H9 (cell line): ENCODE measurements at regions not wholly inside any gene's neighbourhood (a gene's known extent, or its start where the extent isn't known, plus 50 kb on each side); places are given as distances from the start of the nearest gene placed in this dataset.

Source experiments
- DNase-seq: peaks from one replicate; pipeline ENCODE4 v3.0.0-alpha.2; 2017
- H2AFZ ChIP-seq: one replicate; pipeline ENCODE4 v1.6.1; 2013; ENCODE audit warnings: mild to moderate bottlenecking, low read length, control low read depth, moderate library complexity
- H2AK5ac ChIP-seq: 2 replicates; pipeline ENCODE4 v1.6.1; 2013; ENCODE audit warnings: low read length, control low read depth, mixed read lengths; ENCODE audit not compliant: insufficient read length
- H2BK120ac ChIP-seq: one replicate; pipeline ENCODE4 v1.6.1; 2013; ENCODE audit warnings: low read depth, mild to moderate bottlenecking, low read length, control low read depth, inconsistent platforms; ENCODE audit not compliant: poor library complexity, severe bottlenecking
- H2BK12ac ChIP-seq: 2 replicates; pipeline ENCODE4 v1.6.1; 2013; ENCODE audit warnings: low read length, control low read depth, mixed read lengths, low read depth; ENCODE audit not compliant: insufficient read length
- H2BK15ac ChIP-seq: 2 replicates; pipeline ENCODE4 v1.6.1; 2013; ENCODE audit warnings: low read depth, low read length, control low read depth
- H2BK20ac ChIP-seq: one replicate; pipeline ENCODE4 v1.6.1; 2013; ENCODE audit warnings: low read depth, mild to moderate bottlenecking, low read length, control low read depth, inconsistent platforms; ENCODE audit not compliant: poor library complexity, severe bottlenecking
- H2BK5ac ChIP-seq: 2 replicates; pipeline ENCODE4 v1.6.1; 2013; ENCODE audit warnings: low read length, control low read depth, mixed read lengths; ENCODE audit not compliant: insufficient read length
- H3K14ac ChIP-seq: 2 replicates; pipeline ENCODE4 v1.6.1; 2013; ENCODE audit warnings: low read length, control low read depth; ENCODE audit not compliant: insufficient read depth
- H3K18ac ChIP-seq: 2 replicates; pipeline ENCODE4 v1.6.1; 2013; ENCODE audit warnings: low read depth, mild to moderate bottlenecking, mixed read lengths, low read length, control low read depth; ENCODE audit not compliant: insufficient read length
- H3K23ac ChIP-seq: 2 replicates; pipeline ENCODE4 v1.6.1; 2013; ENCODE audit warnings: low read length, control low read depth, mixed read lengths, low read depth; ENCODE audit not compliant: insufficient read length
- H3K23me2 ChIP-seq: 2 replicates; pipeline ENCODE4 v1.6.1; 2013; ENCODE audit warnings: low read depth, mild to moderate bottlenecking, mixed read lengths, low read length, control low read depth; ENCODE audit not compliant: insufficient read length, poor library complexity, severe bottlenecking
- H3K27ac ChIP-seq: 2 replicates; pipeline ENCODE4 v1.5.1; 2013; ENCODE audit warnings: low read length, control low read depth, mixed read lengths, low read depth; ENCODE audit not compliant: insufficient read length
- H3K27me3 ChIP-seq: 2 replicates; pipeline ENCODE4 v1.6.1; 2013; ENCODE audit warnings: low read length, control low read depth, inconsistent platforms; ENCODE audit not compliant: insufficient read depth
- H3K4ac ChIP-seq: 2 replicates; pipeline ENCODE4 v1.6.1; 2013; ENCODE audit warnings: low read depth, mild to moderate bottlenecking, control low read depth, inconsistent platforms, low read length, moderate library complexity
- H3K4me1 ChIP-seq: 2 replicates; pipeline ENCODE4 v1.6.1; 2013; ENCODE audit warnings: low read length, control low read depth, inconsistent platforms; ENCODE audit not compliant: insufficient read depth
- H3K4me2 ChIP-seq: 2 replicates; pipeline ENCODE4 v1.6.1; 2013; ENCODE audit warnings: low read length, control low read depth, mixed read lengths; ENCODE audit not compliant: insufficient read length, insufficient read depth
- H3K56ac ChIP-seq: 2 replicates; pipeline ENCODE4 v1.6.1; 2013; ENCODE audit warnings: low read depth, mild to moderate bottlenecking, mixed read lengths, low read length, control low read depth; ENCODE audit not compliant: insufficient read length
- H3K79me1 ChIP-seq: 2 replicates; pipeline ENCODE4 v1.6.1; 2013; ENCODE audit warnings: low read depth, mild to moderate bottlenecking, moderate library complexity, low read length, control low read depth, inconsistent platforms; ENCODE audit not compliant: insufficient read depth, poor library complexity, severe bottlenecking
- H3K79me2 ChIP-seq: 2 replicates; pipeline ENCODE4 v1.6.1; 2013; ENCODE audit warnings: low read length, control low read depth, inconsistent platforms; ENCODE audit not compliant: insufficient read depth
- H3K9ac ChIP-seq: 2 replicates; pipeline ENCODE4 v1.6.1; 2013; ENCODE audit warnings: low read length, control low read depth, mixed read lengths; ENCODE audit not compliant: insufficient read length; ENCODE audit errors: extremely low read depth
- H3K9me3 ChIP-seq: one replicate; pipeline ENCODE4 v1.6.1; 2013; ENCODE audit warnings: low read depth, low read length, inconsistent platforms; ENCODE audit not compliant: control insufficient read depth
- H3T11ph ChIP-seq: one replicate; pipeline ENCODE4 v1.6.1; 2013; ENCODE audit warnings: mild to moderate bottlenecking, low read length, control low read depth, inconsistent platforms
- H4K20me1 ChIP-seq: one replicate; pipeline ENCODE4 v1.6.1; 2013; ENCODE audit not compliant: control insufficient read depth, insufficient read length, insufficient read depth
- H4K5ac ChIP-seq: 2 replicates; pipeline ENCODE4 v1.6.1; 2013; ENCODE audit warnings: low read depth, mild to moderate bottlenecking, mixed read lengths, low read length, control low read depth; ENCODE audit not compliant: insufficient read length
- H4K8ac ChIP-seq: replicated peaks from 2 replicates; pipeline ENCODE4 v1.6.1; 2013; ENCODE audit warnings: low read length, control low read depth, mixed read lengths, low read depth; ENCODE audit not compliant: insufficient read length
- H4K91ac ChIP-seq: 2 replicates; pipeline ENCODE4 v1.6.1; 2013; ENCODE audit warnings: low read depth, mild to moderate bottlenecking, moderate library complexity, mixed read lengths, low read length, control low read depth; ENCODE audit not compliant: insufficient read length
- H3K27ac Mint-ChIP-seq, 3 experiments: 2 replicates in 2 of 3; 3 replicates in 1 of 3; pipeline ENCODE4 v1.8.0; 2020 to 2021; ENCODE audit warnings: mixed read lengths in 3 of 3, mild to moderate bottlenecking in 1 of 3, moderate library complexity in 1 of 3
- H3K27me3 Mint-ChIP-seq: 2 replicates; pipeline ENCODE4 v1.8.0; 2021; ENCODE audit warnings: low read depth, mild to moderate bottlenecking, moderate library complexity, mixed read lengths
- H3K36me3 Mint-ChIP-seq, 3 experiments: 2 replicates in 2 of 3; 3 replicates in 1 of 3; pipeline ENCODE4 v1.8.0; 2020 to 2021; ENCODE audit warnings: low read depth in 3 of 3, mixed read lengths in 3 of 3; ENCODE audit not compliant: insufficient read depth in 1 of 3
- H3K4me1 Mint-ChIP-seq, 2 experiments: 2 replicates each; pipeline ENCODE4 v1.8.0; 2020; ENCODE audit warnings: mixed read lengths in 2 of 2
- H3K4me3 Mint-ChIP-seq, 2 experiments: 2 replicates in 1 of 2; 3 replicates in 1 of 2; pipeline ENCODE4 v1.8.0; 2020 to 2021; ENCODE audit warnings: mild to moderate bottlenecking in 2 of 2, mixed read lengths in 2 of 2, moderate library complexity in 1 of 2
- H3K9me3 Mint-ChIP-seq, 2 experiments: 2 replicates in 1 of 2; 3 replicates in 1 of 2; pipeline ENCODE4 v1.8.0; 2020; ENCODE audit warnings: mild to moderate bottlenecking in 2 of 2, mixed read lengths in 2 of 2, moderate library complexity in 1 of 2
- WGBS: extraction: QIAGEN DNeasy Blood & Tissue Kit; methylation state at CpG from one replicate; pipeline ENCODE4 v1.1.7; 2013; ENCODE audit warnings: missing lambda C conversion rate, low lambda C conversion rate, mixed read lengths; ENCODE audit not compliant: insufficient read length; ENCODE audit errors: extremely low coverage; 5-methylcytosine and 5-hydroxymethylcytosine counted together
- TF ChIP-seq, protein P1 (sequence below): fragments of 200-600 bp; sonication (generic); conservative IDR thresholded peaks from 3 replicates; pipeline ENCODE4 v1.8.0; 2021; ENCODE audit warnings: antibody characterized with exemption, mild to moderate bottlenecking

DNA sequence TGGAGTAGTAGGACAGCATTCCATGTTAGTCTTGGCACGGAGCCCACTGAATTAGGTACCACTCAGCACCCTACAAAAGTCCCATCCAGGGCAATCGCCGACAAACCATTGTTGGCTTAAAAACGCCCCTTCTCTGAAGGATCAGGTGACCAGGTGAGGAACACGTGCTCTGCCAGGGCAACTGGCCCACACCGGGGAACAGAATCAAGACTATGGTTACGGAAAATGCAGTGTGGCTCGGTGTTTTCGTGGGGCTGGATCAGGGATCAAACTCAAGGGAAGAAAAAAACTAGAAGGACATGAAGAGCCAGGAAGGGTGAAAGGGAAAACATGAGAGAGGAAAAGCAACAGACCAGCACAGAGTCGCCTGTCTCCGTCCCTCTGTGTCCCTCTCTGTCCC, 177.8 kb upstream of the ARID1B start:
- H3K23me2 ChIP-seq, result no peaks in the 10 kb centered on the region
- peaks cover 5% of the 10 kb centered on the region for H3K9me3 ChIP-seq
- Mint-ChIP-seq H3K27me3 (peaks cover 3% of the 10 kb centered on the region), H3K36me3 (peaks cover 2 to 11% (median 4%) of the 10 kb centered on the region in 3 experiments; a peak in 6 of 7 replicates), H3K27ac (no peak overlapping the region), H3K9me3 (peaks cover 8% of the 10 kb centered on the region in 2 experiments), H3K4me1 (peaks cover 17 to 22% of the 10 kb centered on the region in 2 experiments), H3K4me3 (no peak overlapping the region)
- H2BK15ac ChIP-seq, result no peak overlapping the region
- no peak overlapping the region for H2BK5ac ChIP-seq
- no peak for DNase-seq
- no peak overlapping the region for H2AFZ ChIP-seq
- H3K79me2 ChIP-seq, result no peaks in the 10 kb centered on the region
- TF ChIP-seq, protein P1, sequence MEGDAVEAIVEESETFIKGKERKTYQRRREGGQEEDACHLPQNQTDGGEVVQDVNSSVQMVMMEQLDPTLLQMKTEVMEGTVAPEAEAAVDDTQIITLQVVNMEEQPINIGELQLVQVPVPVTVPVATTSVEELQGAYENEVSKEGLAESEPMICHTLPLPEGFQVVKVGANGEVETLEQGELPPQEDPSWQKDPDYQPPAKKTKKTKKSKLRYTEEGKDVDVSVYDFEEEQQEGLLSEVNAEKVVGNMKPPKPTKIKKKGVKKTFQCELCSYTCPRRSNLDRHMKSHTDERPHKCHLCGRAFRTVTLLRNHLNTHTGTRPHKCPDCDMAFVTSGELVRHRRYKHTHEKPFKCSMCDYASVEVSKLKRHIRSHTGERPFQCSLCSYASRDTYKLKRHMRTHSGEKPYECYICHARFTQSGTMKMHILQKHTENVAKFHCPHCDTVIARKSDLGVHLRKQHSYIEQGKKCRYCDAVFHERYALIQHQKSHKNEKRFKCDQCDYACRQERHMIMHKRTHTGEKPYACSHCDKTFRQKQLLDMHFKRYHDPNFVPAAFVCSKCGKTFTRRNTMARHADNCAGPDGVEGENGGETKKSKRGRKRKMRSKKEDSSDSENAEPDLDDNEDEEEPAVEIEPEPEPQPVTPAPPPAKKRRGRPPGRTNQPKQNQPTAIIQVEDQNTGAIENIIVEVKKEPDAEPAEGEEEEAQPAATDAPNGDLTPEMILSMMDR, result no peak
- no peaks in the 10 kb centered on the region for H3K27me3 ChIP-seq
- H2BK20ac ChIP-seq, result no peak overlapping the region
- no peak overlapping the region for H3K56ac ChIP-seq
- H2AK5ac ChIP-seq, result no peak overlapping the region
- no peaks in the 10 kb centered on the region for H3K4me1 ChIP-seq
- no peaks in the 10 kb centered on the region for H4K20me1 ChIP-seq
- no peak overlapping the region for H2BK12ac ChIP-seq
- no peak overlapping the region for H3K23ac ChIP-seq
- H2BK120ac ChIP-seq, result no peak overlapping the region
- no peak overlapping the region for H3K18ac ChIP-seq
- H3K27ac ChIP-seq, result no peak overlapping the region
- no peak overlapping the region for H3K4me2 ChIP-seq
- H4K91ac ChIP-seq, result no peak overlapping the region
- H3K9ac ChIP-seq, result no peak overlapping the region
- no peak overlapping the region for H3T11ph ChIP-seq
- no peak overlapping the region for H3K14ac ChIP-seq
- no peak overlapping the region for H4K5ac ChIP-seq
- WGBS, result no CpG with 5 or more reads among the region's 11 CpGs
- H4K8ac ChIP-seq, result no peak overlapping the region
- H3K79me1 ChIP-seq, result no peaks in the 10 kb centered on the region
- H3K4ac ChIP-seq, result no peak overlapping the region
